ENCODE measurements at regions not wholly inside any gene's neighbourhood (a gene's known extent, or its start where the extent isn't known, plus 50 kb on each side); places are given as distances from the start of the nearest gene placed in this dataset.

- Histone ChIP-seq H3K36me3 (replicated peaks; ENCODE audit: insufficient read depth, low read depth) (no peaks in the 10 kb centered on the region), H3K27ac (no peak overlapping the region), H4K20me1 (ENCODE audit: insufficient read depth, poor library complexity, severe bottlenecking) (no peaks in the 10 kb centered on the region), H3K9me2 (replicated peaks; ENCODE audit: insufficient read depth) (no peaks in the 10 kb centered on the region), H2AFZ (no peak overlapping the region), H3K4me3 (no peak overlapping the region), H3K4me2 (no peak overlapping the region), H3K4me1 (ENCODE audit: insufficient read depth) (no peaks in the 10 kb centered on the region), H3K9me3 (ENCODE audit: low read depth) (no peaks in the 10 kb centered on the region), H3K27me3 (no peaks in the 10 kb centered on the region), H3K79me2 (no peaks in the 10 kb centered on the region)
- TF ChIP-seq EZH2phosphoT487 (IDR thresholded peaks at IDR 0.05; ENCODE audit: low read depth, severe bottlenecking, unreplicated experiment) (no peak), EZH2 (IDR thresholded peaks at IDR 0.05; ENCODE audit: borderline replicate concordance) (no peak), CTCF (IDR thresholded peaks at IDR 0.05; ENCODE audit: poor library complexity) (no peak)
- DNase-seq (ENCODE audit: low spot score) = no peak
- WGBS (ENCODE audit: low lambda C conversion rate, missing lambda C conversion rate) = 88% methylated on average over 5 of the region's 5 CpGs
Observed at GRCh38 chr1:191452586-191452985, 705.7 kb upstream of the RGS18 start.

DNA sequence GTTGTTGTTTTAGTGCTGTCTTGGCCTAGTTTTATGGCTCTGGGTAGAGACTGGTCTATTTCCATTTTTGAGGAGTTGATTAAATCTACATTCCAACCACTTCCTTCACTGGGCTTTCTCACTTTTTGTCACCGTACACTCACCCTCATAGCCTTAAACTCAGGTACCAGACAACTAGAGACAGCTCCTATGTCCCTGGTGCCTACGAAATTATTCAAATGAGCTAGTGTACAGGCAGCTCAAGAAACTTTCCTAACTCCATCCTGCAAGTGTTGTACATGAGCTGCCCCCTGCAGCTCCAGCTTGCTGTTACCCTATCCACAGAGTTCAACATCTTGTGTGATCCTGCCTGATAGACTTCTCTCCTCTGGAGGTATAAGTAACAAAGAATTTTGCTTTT is 704.8 kb upstream of the RGS18 start:
- Histone ChIP-seq H3K4me1 (ENCODE audit: insufficient read depth) (no peaks in the 10 kb centered on the region), H3K9me3 (ENCODE audit: low read depth) (no peaks in the 10 kb centered on the region), H3K4me3 (no peak overlapping the region), H3K27me3 (no peaks in the 10 kb centered on the region), H2AFZ (no peak overlapping the region), H4K20me1 (ENCODE audit: insufficient read depth, poor library complexity, severe bottlenecking) (no peaks in the 10 kb centered on the region), H3K79me2 (no peaks in the 10 kb centered on the region), H3K4me2 (no peak overlapping the region), H3K9me2 (replicated peaks; ENCODE audit: insufficient read depth) (no peaks in the 10 kb centered on the region), H3K36me3 (replicated peaks; ENCODE audit: insufficient read depth, low read depth) (no peaks in the 10 kb centered on the region), H3K27ac (no peak overlapping the region)
- 80% methylated on average over 2 of the region's 2 CpGs for WGBS (ENCODE audit: low lambda C conversion rate, missing lambda C conversion rate)
- TF ChIP-seq CTCF (IDR thresholded peaks at IDR 0.05; ENCODE audit: poor library complexity) = no peak
- no peak for TF ChIP-seq EZH2phosphoT487 (IDR thresholded peaks at IDR 0.05; ENCODE audit: low read depth, severe bottlenecking, unreplicated experiment)
- TF ChIP-seq EZH2 (IDR thresholded peaks at IDR 0.05; ENCODE audit: borderline replicate concordance) = no peak
- no peak for DNase-seq (ENCODE audit: low spot score)

- 86% methylated on average over 3 of the region's 3 CpGs for WGBS (ENCODE audit: low lambda C conversion rate, missing lambda C conversion rate)
- H4K20me1 ChIP-seq (ENCODE audit: insufficient read depth, poor library complexity, severe bottlenecking) = no peaks in the 10 kb centered on the region
Observed at GRCh38 chr1:191457889-191458288, 700.4 kb upstream of the RGS18 start.

More at GRCh38 chr1:191457889-191458288, 700.4 kb upstream of the RGS18 start:
- no peak for DNase-seq (ENCODE audit: low spot score)
- Histone ChIP-seq H3K36me3 (replicated peaks; ENCODE audit: insufficient read depth, low read depth) (no peaks in the 10 kb centered on the region), H3K4me1 (ENCODE audit: insufficient read depth) (no peaks in the 10 kb centered on the region), H3K4me2 (no peak overlapping the region), H3K27ac (no peak overlapping the region), H3K4me3 (no peak overlapping the region), H3K27me3 (no peaks in the 10 kb centered on the region), H2AFZ (no peak overlapping the region), H3K79me2 (no peaks in the 10 kb centered on the region), H3K9me2 (replicated peaks; ENCODE audit: insufficient read depth) (no peaks in the 10 kb centered on the region), H3K9me3 (ENCODE audit: low read depth) (no peaks in the 10 kb centered on the region)
- TF ChIP-seq EZH2phosphoT487 (IDR thresholded peaks at IDR 0.05; ENCODE audit: low read depth, severe bottlenecking, unreplicated experiment) = no peak
- no peak for TF ChIP-seq CTCF (IDR thresholded peaks at IDR 0.05; ENCODE audit: poor library complexity)
- TF ChIP-seq EZH2 (IDR thresholded peaks at IDR 0.05; ENCODE audit: borderline replicate concordance) = no peak
